Thoracic aorta (tissue), 2 donors: ENCODE measurements at regions not wholly inside any gene's neighbourhood (a gene's known extent, or its start where the extent isn't known, plus 50 kb on each side); places are given as distances from the start of the nearest gene placed in this dataset.

Experiments
- ATAC-seq: fragments of 150-250 bp; one replicate; pipeline ENCODE4 v1.8.0; 2017; ENCODE audit warnings: low read depth; ENCODE audit not compliant: insufficient number of reproducible peaks, low FRiP score
- DNase-seq: peaks from one replicate; pipeline ENCODE4 v3.0.0-alpha.2; 2020; ENCODE audit warnings: low spot score
- H3K27ac ChIP-seq, 2 donors: fragments of 200-600 bp; sonication (generic); 1 replicate in 1 of 2; 2 replicates in 1 of 2; pipeline ENCODE4 v1.5.1; 2016; ENCODE audit warnings: mild to moderate bottlenecking in 2 of 2, moderate library complexity in 2 of 2
- H3K27me3 ChIP-seq: fragments of 200-600 bp; sonication (generic); replicated peaks from 2 replicates; pipeline ENCODE4 v1.6.0; 2016; ENCODE audit warnings: mild to moderate bottlenecking; ENCODE audit not compliant: insufficient read depth
- H3K36me3 ChIP-seq: fragments of 200-600 bp; sonication (generic); one replicate; pipeline ENCODE4 v1.5.1; 2016
- H3K4me1 ChIP-seq, 2 donors: fragments of 200-600 bp; sonication (generic); 1 replicate in 1 of 2; 2 replicates in 1 of 2; pipeline versions ENCODE4 v1.5.1 to v1.6.0; 2016; ENCODE audit warnings: low read depth in 2 of 2, mild to moderate bottlenecking in 1 of 2; ENCODE audit not compliant: control insufficient read depth in 1 of 2
- H3K4me3 ChIP-seq: fragments of 200-600 bp; sonication (generic); 2 replicates; pipeline ENCODE4 v1.5.1; 2016; ENCODE audit warnings: mild to moderate bottlenecking
- H3K9me3 ChIP-seq: fragments of 200-600 bp; sonication (generic); 2 replicates; pipeline ENCODE4 v1.5.1; 2016
- CTCF ChIP-seq: fragments of 200-600 bp; sonication (generic); IDR thresholded peaks from one replicate; pipeline ENCODE4 v1.5.1; 2019; ENCODE audit warnings: antibody characterized with exemption

- Histone ChIP-seq H3K9me3 (no peaks in the 10 kb centered on the region), H3K4me1 (peaks cover 7 to 11% of the 10 kb centered on the region in 2 donors), H3K27ac (no peak overlapping the region), H3K27me3 (no peaks in the 10 kb centered on the region), H3K4me3 (no peak overlapping the region), H3K36me3 (no peaks in the 10 kb centered on the region)
- ATAC-seq (no peak), DNase-seq (no peak)
- TF ChIP-seq CTCF = no peak
Measured at GRCh38 chr13:31963631-31964030, 67.9 kb upstream of the FRY start.

- Histone ChIP-seq H3K27ac (no peak overlapping the region), H3K27me3 (no peaks in the 10 kb centered on the region), H3K4me3 (no peak overlapping the region), H3K4me1 (peaks cover 7 to 11% of the 10 kb centered on the region in 2 donors), H3K36me3 (no peaks in the 10 kb centered on the region), H3K9me3 (no peaks in the 10 kb centered on the region)
- TF ChIP-seq CTCF = no peak
- ATAC-seq (no peak), DNase-seq (no peak)
Measured at GRCh38 chr13:31964168-31964567, 67.4 kb upstream of the FRY start.

- ATAC-seq (no peak), DNase-seq (no peak)
- TF ChIP-seq CTCF = no peak
- peaks cover 7 to 16% of the 10 kb centered on the region in 2 donors for H3K4me1 ChIP-seq
- H3K36me3 ChIP-seq = no peaks in the 10 kb centered on the region
- no peaks in the 10 kb centered on the region for H3K27me3 ChIP-seq
- no peaks in the 10 kb centered on the region for H3K9me3 ChIP-seq
- no peak overlapping the region for H3K27ac ChIP-seq
- no peak overlapping the region for H3K4me3 ChIP-seq
Measured at GRCh38 chr13:31965361-31966066, 66.1 kb upstream of the FRY start.

- TF ChIP-seq CTCF = peak; percentile 23
- no peak overlapping the region for H3K4me3 ChIP-seq
- no peaks in the 10 kb centered on the region for H3K9me3 ChIP-seq
- no peak overlapping the region for H3K27ac ChIP-seq
- ATAC-seq = no peak
- DNase-seq = no peak
- H3K27me3 ChIP-seq = no peaks in the 10 kb centered on the region
- H3K36me3 ChIP-seq = no peaks in the 10 kb centered on the region
- peaks cover 7 to 22% of the 10 kb centered on the region in 2 donors for H3K4me1 ChIP-seq
Measured at GRCh38 chr13:31967155-31967554, 64.4 kb upstream of the FRY start.

- Histone ChIP-seq H3K4me3 (no peak overlapping the region), H3K4me1 (peaks cover 7 to 22% of the 10 kb centered on the region in 2 donors), H3K36me3 (no peaks in the 10 kb centered on the region), H3K9me3 (no peaks in the 10 kb centered on the region), H3K27ac (no peak overlapping the region), H3K27me3 (no peaks in the 10 kb centered on the region)
- DNase-seq (no peak), ATAC-seq (no peak)
- no peak for TF ChIP-seq CTCF
Measured at GRCh38 chr13:31968473-31968872, 63.1 kb upstream of the FRY start.
